Activated CD4-positive, alpha-beta T cell treated with anti-CD3 and anti-CD28 coated beads, Interleukin-2, amount 10 ng/mL, durations not matched to agents 7 days and 5 days (primary cell): ENCODE measurements at regions not wholly inside any gene's neighbourhood (a gene's known extent, or its start where the extent isn't known, plus 50 kb on each side); places are given as distances from the start of the nearest gene placed in this dataset.
"Not testable (repeated sequence)": the region's sequence is repeated elsewhere in the genome, so short reads cannot be mapped to it uniquely, and the experiment has no call there.

ENCODE experiments used
- CTCF ChIA-PET: fragments of 350-600 bp; sonication (Branson Sonifier 250); formaldehyde crosslinking; loops from one replicate; lab custom pipeline; 2021; ENCODE audit warnings: antibody characterized with exemption; lab: Charles Lee
- POLR2A ChIA-PET: fragments of 350-600 bp; sonication (Branson Sonifier 250); formaldehyde crosslinking; loops from one replicate; lab custom pipeline; 2021; ENCODE audit warnings: antibody characterized with exemption; lab: Charles Lee
- DNase-seq: peaks from one replicate; pipeline ENCODE4 v3.0.0-alpha.2; 2020
- H3K27ac Mint-ChIP-seq: one replicate; pipeline ENCODE4 v1.8.0; 2021; ENCODE audit warnings: mild to moderate bottlenecking, moderate library complexity, mixed read lengths
- H3K27me3 Mint-ChIP-seq: one replicate; pipeline ENCODE4 v1.8.0; 2021; ENCODE audit warnings: mixed read lengths
- H3K36me3 Mint-ChIP-seq: one replicate; pipeline ENCODE4 v1.8.0; 2021; ENCODE audit warnings: low read depth, mixed read lengths
- H3K4me1 Mint-ChIP-seq: one replicate; pipeline ENCODE4 v1.8.0; 2021; ENCODE audit warnings: mixed read lengths
- H3K4me3 Mint-ChIP-seq: one replicate; pipeline ENCODE4 v1.8.0; 2021; ENCODE audit warnings: mild to moderate bottlenecking, moderate library complexity, mixed read lengths
- H3K9me3 Mint-ChIP-seq: one replicate; pipeline ENCODE4 v1.8.0; 2021; ENCODE audit warnings: mixed read lengths

GRCh38 chr6:78365473-78365872, 501.9 kb upstream of the IRAK1BP1 start:
- H3K36me3 Mint-ChIP-seq = no peaks in the 10 kb centered on the region
- no peaks in the 10 kb centered on the region for H3K4me1 Mint-ChIP-seq
- no peaks in the 10 kb centered on the region for H3K27me3 Mint-ChIP-seq
- POLR2A ChIA-PET = no interaction called here
- no peak for DNase-seq
- no peak overlapping the region for H3K4me3 Mint-ChIP-seq
- CTCF ChIA-PET = no interaction called here
- H3K9me3 Mint-ChIP-seq = peaks cover 2% of the 10 kb centered on the region
- no peak overlapping the region for H3K27ac Mint-ChIP-seq

- H3K9me3 Mint-ChIP-seq = no peaks in the 10 kb centered on the region
- no peaks in the 10 kb centered on the region for H3K4me1 Mint-ChIP-seq
- H3K27me3 Mint-ChIP-seq = no peaks in the 10 kb centered on the region
- ChIA-PET CTCF (no interaction called here), POLR2A (no interaction called here)
- no peak overlapping the region for H3K27ac Mint-ChIP-seq
- DNase-seq = no peak
- no peak overlapping the region for H3K4me3 Mint-ChIP-seq
- no peaks in the 10 kb centered on the region for H3K36me3 Mint-ChIP-seq
Measured at GRCh38 chr6:78377056-78377455, 490.3 kb upstream of the IRAK1BP1 start.

- DNase-seq = no peak
- Mint-ChIP-seq H3K4me1 (no peaks in the 10 kb centered on the region), H3K9me3 (peaks cover 2% of the 10 kb centered on the region), H3K27me3 (no peaks in the 10 kb centered on the region), H3K27ac (no peak overlapping the region), H3K4me3 (no peak overlapping the region), H3K36me3 (no peaks in the 10 kb centered on the region)
- POLR2A ChIA-PET = no interaction called here
- CTCF ChIA-PET = no interaction called here
Measured at GRCh38 chr6:78379982-78380381, 487.4 kb upstream of the IRAK1BP1 start.

GRCh38 chr6:78380541-78380940, 486.8 kb upstream of the IRAK1BP1 start:
- Mint-ChIP-seq H3K36me3 (no peaks in the 10 kb centered on the region), H3K4me1 (no peaks in the 10 kb centered on the region), H3K27me3 (no peaks in the 10 kb centered on the region), H3K9me3 (peaks cover 7% of the 10 kb centered on the region), H3K4me3 (no peak overlapping the region), H3K27ac (no peak overlapping the region)
- no peak for DNase-seq
- CTCF ChIA-PET = no interaction called here
- POLR2A ChIA-PET = no interaction called here

GRCh38 chr6:78383968-78384367, 483.4 kb upstream of the IRAK1BP1 start:
- DNase-seq = no peak
- H3K4me1 Mint-ChIP-seq = no peaks in the 10 kb centered on the region
- ChIA-PET CTCF (no interaction called here), POLR2A (no interaction called here)
- H3K36me3 Mint-ChIP-seq = no peaks in the 10 kb centered on the region
- H3K27ac Mint-ChIP-seq = no peak overlapping the region
- no peak overlapping the region for H3K4me3 Mint-ChIP-seq
- H3K27me3 Mint-ChIP-seq = no peaks in the 10 kb centered on the region
- peaks cover 24% of the 10 kb centered on the region for H3K9me3 Mint-ChIP-seq

GRCh38 chr6:78386854-78387253, 480.5 kb upstream of the IRAK1BP1 start:
- H3K9me3 Mint-ChIP-seq = peaks cover 32% of the 10 kb centered on the region
- POLR2A ChIA-PET, H3K36me3 Mint-ChIP-seq, DNase-seq, H3K4me3 Mint-ChIP-seq, CTCF ChIA-PET, H3K27ac Mint-ChIP-seq, H3K4me1 Mint-ChIP-seq, H3K27me3 Mint-ChIP-seq: not testable (repeated sequence)

GRCh38 chr6:78390066-78390465, 477.3 kb upstream of the IRAK1BP1 start:
- no peaks in the 10 kb centered on the region for H3K36me3 Mint-ChIP-seq
- H3K27me3 Mint-ChIP-seq = no peaks in the 10 kb centered on the region
- no peak overlapping the region for H3K4me3 Mint-ChIP-seq
- H3K4me1 Mint-ChIP-seq = no peaks in the 10 kb centered on the region
- H3K27ac Mint-ChIP-seq = no peak overlapping the region
- CTCF ChIA-PET = no interaction called here
- POLR2A ChIA-PET = no interaction called here
- peaks cover 29% of the 10 kb centered on the region for H3K9me3 Mint-ChIP-seq
- DNase-seq = no peak

- Mint-ChIP-seq H3K4me3 (no peak overlapping the region), H3K9me3 (peaks cover 3% of the 10 kb centered on the region), H3K27ac (no peak overlapping the region), H3K36me3 (no peaks in the 10 kb centered on the region), H3K4me1 (no peaks in the 10 kb centered on the region), H3K27me3 (no peaks in the 10 kb centered on the region)
- DNase-seq = no peak
- ChIA-PET POLR2A (no interaction called here), CTCF (no interaction called here)
Measured at GRCh38 chr6:78397499-78397898, 469.9 kb upstream of the IRAK1BP1 start.

GRCh38 chr6:78398292-78398691, 469.1 kb upstream of the IRAK1BP1 start:
- DNase-seq = no peak
- POLR2A ChIA-PET = no interaction called here
- H3K4me1 Mint-ChIP-seq = no peaks in the 10 kb centered on the region
- H3K9me3 Mint-ChIP-seq = peaks cover 4% of the 10 kb centered on the region
- no peak overlapping the region for H3K27ac Mint-ChIP-seq
- CTCF ChIA-PET = no interaction called here
- no peaks in the 10 kb centered on the region for H3K27me3 Mint-ChIP-seq
- H3K36me3 Mint-ChIP-seq = no peaks in the 10 kb centered on the region
- no peak overlapping the region for H3K4me3 Mint-ChIP-seq

GRCh38 chr6:78400076-78400475, 467.3 kb upstream of the IRAK1BP1 start:
- Mint-ChIP-seq H3K4me1 (no peaks in the 10 kb centered on the region), H3K4me3 (no peak overlapping the region), H3K36me3 (no peaks in the 10 kb centered on the region), H3K9me3 (peaks cover 12% of the 10 kb centered on the region), H3K27me3 (no peaks in the 10 kb centered on the region), H3K27ac (no peak overlapping the region)
- DNase-seq = no peak
- CTCF ChIA-PET = no interaction called here
- POLR2A ChIA-PET = no interaction called here

GRCh38 chr6:78427386-78427785, 440.0 kb upstream of the IRAK1BP1 start:
- no peaks in the 10 kb centered on the region for H3K27me3 Mint-ChIP-seq
- ChIA-PET POLR2A (no interaction called here), CTCF (no interaction called here)
- H3K4me3 Mint-ChIP-seq = no peak overlapping the region
- DNase-seq = no peak
- peaks cover 4% of the 10 kb centered on the region for H3K9me3 Mint-ChIP-seq
- H3K4me1 Mint-ChIP-seq = no peaks in the 10 kb centered on the region
- no peaks in the 10 kb centered on the region for H3K36me3 Mint-ChIP-seq
- H3K27ac Mint-ChIP-seq = no peak overlapping the region

GRCh38 chr6:78430521-78430920, 436.8 kb upstream of the IRAK1BP1 start:
- no peak for DNase-seq
- Mint-ChIP-seq H3K27ac (no peak overlapping the region), H3K4me3 (no peak overlapping the region), H3K4me1 (no peaks in the 10 kb centered on the region), H3K36me3 (no peaks in the 10 kb centered on the region), H3K27me3 (no peaks in the 10 kb centered on the region), H3K9me3 (no peaks in the 10 kb centered on the region)
- CTCF ChIA-PET = no interaction called here
- POLR2A ChIA-PET = no interaction called here

GRCh38 chr6:78435671-78436070, 431.7 kb upstream of the IRAK1BP1 start:
- no peaks in the 10 kb centered on the region for H3K27me3 Mint-ChIP-seq
- peaks cover 2% of the 10 kb centered on the region for H3K9me3 Mint-ChIP-seq

GRCh38 chr6:78436335-78436734, 431.0 kb upstream of the IRAK1BP1 start:
- CTCF ChIA-PET = no interaction called here
- POLR2A ChIA-PET = no interaction called here
- no peak overlapping the region for H3K4me3 Mint-ChIP-seq
- peaks cover 2% of the 10 kb centered on the region for H3K9me3 Mint-ChIP-seq
- no peak for DNase-seq
- no peak overlapping the region for H3K27ac Mint-ChIP-seq
- no peaks in the 10 kb centered on the region for H3K27me3 Mint-ChIP-seq
- H3K36me3 Mint-ChIP-seq = no peaks in the 10 kb centered on the region
- H3K4me1 Mint-ChIP-seq = no peaks in the 10 kb centered on the region

More at GRCh38 chr6:78435671-78436070, 431.7 kb upstream of the IRAK1BP1 start:
- ChIA-PET POLR2A (no interaction called here), CTCF (no interaction called here)
- Mint-ChIP-seq H3K4me3 (no peak overlapping the region), H3K4me1 (no peaks in the 10 kb centered on the region), H3K36me3 (no peaks in the 10 kb centered on the region), H3K27ac (no peak overlapping the region)
- no peak for DNase-seq
